ENCODE measurements at regions not wholly inside any gene's neighbourhood (a gene's known extent, or its start where the extent isn't known, plus 50 kb on each side); places are given as distances from the start of the nearest gene placed in this dataset.

GRCh38 chr15:60265057-60265456 is 132.7 kb downstream of the ANXA2 start:
- TF ChIP-seq, protein P1, sequence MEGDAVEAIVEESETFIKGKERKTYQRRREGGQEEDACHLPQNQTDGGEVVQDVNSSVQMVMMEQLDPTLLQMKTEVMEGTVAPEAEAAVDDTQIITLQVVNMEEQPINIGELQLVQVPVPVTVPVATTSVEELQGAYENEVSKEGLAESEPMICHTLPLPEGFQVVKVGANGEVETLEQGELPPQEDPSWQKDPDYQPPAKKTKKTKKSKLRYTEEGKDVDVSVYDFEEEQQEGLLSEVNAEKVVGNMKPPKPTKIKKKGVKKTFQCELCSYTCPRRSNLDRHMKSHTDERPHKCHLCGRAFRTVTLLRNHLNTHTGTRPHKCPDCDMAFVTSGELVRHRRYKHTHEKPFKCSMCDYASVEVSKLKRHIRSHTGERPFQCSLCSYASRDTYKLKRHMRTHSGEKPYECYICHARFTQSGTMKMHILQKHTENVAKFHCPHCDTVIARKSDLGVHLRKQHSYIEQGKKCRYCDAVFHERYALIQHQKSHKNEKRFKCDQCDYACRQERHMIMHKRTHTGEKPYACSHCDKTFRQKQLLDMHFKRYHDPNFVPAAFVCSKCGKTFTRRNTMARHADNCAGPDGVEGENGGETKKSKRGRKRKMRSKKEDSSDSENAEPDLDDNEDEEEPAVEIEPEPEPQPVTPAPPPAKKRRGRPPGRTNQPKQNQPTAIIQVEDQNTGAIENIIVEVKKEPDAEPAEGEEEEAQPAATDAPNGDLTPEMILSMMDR (IDR thresholded peaks at IDR 0.05): no peak
- TF ChIP-seq POLR2A (IDR thresholded peaks at IDR 0.05): no peak
- no peak for TF ChIP-seq POLR2AphosphoS5 (IDR thresholded peaks at IDR 0.05)
- TF ChIP-seq EP300 (IDR thresholded peaks at IDR 0.05): no peak

Data from sigmoid colon (tissue), 4 donors.